Heart right ventricle (tissue), 16 donors: ENCODE measurements at regions not wholly inside any gene's neighbourhood (a gene's known extent, or its start where the extent isn't known, plus 50 kb on each side); places are given as distances from the start of the nearest gene placed in this dataset.
"Not testable (repeated sequence)": the region's sequence is repeated elsewhere in the genome, so short reads cannot be mapped to it uniquely, and the experiment has no call there.

Experiments used
- ATAC-seq, 8 donors: fragments of 200-7000 bp; cut with Tn5 transposase; one replicate each; pipeline ENCODE4 v1.9.1; 2020; ENCODE audit warnings: mild to moderate bottlenecking in 8 of 8, moderate library complexity in 8 of 8, moderate number of reproducible peaks in 1 of 8
- DNase-seq, 2 donors: peaks; one replicate each; pipeline ENCODE4 v3.0.0-alpha.2; 2020
- H3K27ac ChIP-seq, 10 donors: fragments of 200-600 bp; sonication (generic) in 2 of 10; one replicate each; pipeline versions ENCODE4 v1.5.0 to v1.8.0; 2020 to 2022; ENCODE audit warnings: mild to moderate bottlenecking in 3 of 10
- H3K27me3 ChIP-seq, 7 donors: fragments of 200-600 bp; one replicate each; pipeline ENCODE4 v1.8.0; 2021 to 2022; ENCODE audit warnings: mild to moderate bottlenecking in 2 of 7
- H3K36me3 ChIP-seq, 9 donors: fragments of 200-600 bp; sonication (generic) in 1 of 9; one replicate each; pipeline versions ENCODE4 v1.5.0 to v1.8.0; 2020 to 2022; ENCODE audit warnings: mild to moderate bottlenecking in 2 of 9
- H3K4me1 ChIP-seq, 9 donors: fragments of 200-600 bp; sonication (generic) in 1 of 9; one replicate each; pipeline versions ENCODE4 v1.5.0 to v1.8.0; 2020 to 2022; ENCODE audit warnings: mild to moderate bottlenecking in 4 of 9
- H3K4me3 ChIP-seq, 10 donors: fragments of 200-600 bp; sonication (generic) in 2 of 10; one replicate each; pipeline versions ENCODE4 v1.5.0 to v1.8.0; 2020 to 2022; ENCODE audit warnings: mild to moderate bottlenecking in 7 of 10, moderate library complexity in 2 of 10
- H3K9me3 ChIP-seq, 11 donors: fragments of 200-600 bp in 10 of 11; sonication (generic) in 2 of 11; one replicate each; pipeline versions ENCODE4 v1.5.0 to v1.8.0; 2013 to 2022; ENCODE audit warnings: mild to moderate bottlenecking in 2 of 11, control low read depth in 1 of 11, moderate library complexity in 1 of 11
- WGBS, 2 donors: extraction: QIAGEN DNeasy Blood & Tissue Kit; methylation state at CpG; one replicate each; pipeline ENCODE4 v1.1.7; 2013; ENCODE audit warnings: inconsistent platforms in 1 of 2; 5-methylcytosine and 5-hydroxymethylcytosine counted together
- intact Hi-C, 10 donors: fragments of 100-400 bp; cut with DNase I; formaldehyde crosslinking; loops; one replicate each; pipeline versions ENCODE4 v1.11.1 to v1.14.2; 2022
- donor health status: Arrhythmogenic right ventricular cardiomyopathy.
- donor health status: ischemic (EF 13 %, LVEDD 7.1; RV severe dilation, severe dysfunction).
- donor health status: healthy with polysubstance abuse.
- donor health status: DM: no; HTN: yes; CAD: no.
- donor health status: DM: no; HTN: no; CAD: no.
- donor health status: ischemic (EF 25% LVEDD 6.9; RV normal size, moderate dysfunction).
- donor health status: ischemic (EF 25% LVEDD 5.7; RV mildly dilated, moderate dysfunction).
- donor health status: healthy.
- donor health status: DM: yes; HTN: yes; CAD: no.
- donor health status: Ischemic cardiomyopathy.
- donor health status: ischemic (EF 35%, LVEDD 5.7; RV mildly dilated, moderate dysfunction).
- donor health status: nonischemic (EF 11% LVEDD 7.7; RV severe dilation, severe dysfunction).
- donor health status: DM: yes; HTN: yes; CAD: no.
- donor health status: PGD.
- donor health status: ischemic (EF 29% LVEDD 5.4; RV normal size, mild dysfunction).
- donor health status: nonischemic (EF 23%, LVEDD 6.1; RV moderate dilation, normal function).

GRCh38 chr22:16534408-16535206, 58.0 kb downstream of the CCT8L2 start:
- H3K27ac ChIP-seq, H3K36me3 ChIP-seq, H3K4me3 ChIP-seq, ATAC-seq, DNase-seq, H3K9me3 ChIP-seq, intact Hi-C loops, H3K4me1 ChIP-seq, H3K27me3 ChIP-seq: not testable (repeated sequence)
- WGBS, 2 donors: 32 to 50% methylated on average over 3 of the region's 3 CpGs

- H3K27ac ChIP-seq, H3K27me3 ChIP-seq, H3K4me3 ChIP-seq, intact Hi-C loops, DNase-seq, H3K9me3 ChIP-seq, H3K36me3 ChIP-seq, ATAC-seq, H3K4me1 ChIP-seq: not testable (repeated sequence)
- whole genome bisulfite sequencing, 2 donors: 85 to 86% methylated on average over 7 of the region's 7 CpGs
These were observed 60.9 kb downstream of the CCT8L2 start for GRCh38 chr22:16531666-16532065.

GRCh38 chr22:16529331-16529730, 63.3 kb downstream of the CCT8L2 start:
- not testable (repeated sequence) for DNase-seq

GRCh38 chr22:16527753-16528152, 64.9 kb downstream of the CCT8L2 start:
- DNase-seq, H3K27me3 ChIP-seq, H3K4me3 ChIP-seq, H3K9me3 ChIP-seq, H3K27ac ChIP-seq, H3K4me1 ChIP-seq, intact Hi-C loops, ATAC-seq, H3K36me3 ChIP-seq: not testable (repeated sequence)
- 85 to 87% methylated on average over 2 of the region's 2 CpGs for WGBS, 2 donors

More at GRCh38 chr22:16529331-16529730, 63.3 kb downstream of the CCT8L2 start:
- H3K9me3 ChIP-seq, H3K4me3 ChIP-seq, H3K27ac ChIP-seq, H3K36me3 ChIP-seq, ATAC-seq, H3K27me3 ChIP-seq, H3K4me1 ChIP-seq, intact Hi-C loops: not testable (repeated sequence)
- WGBS, 2 donors: 70 to 71% methylated on average over 2 of the region's 2 CpGs

- H3K27ac ChIP-seq, H3K4me1 ChIP-seq, intact Hi-C loops, H3K36me3 ChIP-seq, H3K9me3 ChIP-seq, H3K4me3 ChIP-seq, H3K27me3 ChIP-seq, ATAC-seq: not testable (repeated sequence)
- 90 to 91% methylated on average over 11 to 12 of the region's 12 CpGs for WGBS, 2 donors
- DNase-seq: peak in 1 of 2 donors; percentile 2
These were observed 65.7 kb downstream of the CCT8L2 start for GRCh38 chr22:16526891-16527290.
